KBM-7 (cell line): ENCODE measurements at regions not wholly inside any gene's neighbourhood (a gene's known extent, or its start where the extent isn't known, plus 50 kb on each side); places are given as distances from the start of the nearest gene placed in this dataset.

Experiments
- DNase-seq: peaks from one replicate; pipeline ENCODE4 v3.0.0-alpha.2; 2015
- in situ Hi-C: fragments of 300-500 bp; cut with MboI; formaldehyde crosslinking; loops from 2 replicates; pipeline ENCODE4 v1.14.3; 2020; ENCODE audit warnings: low sequenced_read_pairs, low pct_unique_long_range_greater_than_20kb, mixed read lengths

DNA sequence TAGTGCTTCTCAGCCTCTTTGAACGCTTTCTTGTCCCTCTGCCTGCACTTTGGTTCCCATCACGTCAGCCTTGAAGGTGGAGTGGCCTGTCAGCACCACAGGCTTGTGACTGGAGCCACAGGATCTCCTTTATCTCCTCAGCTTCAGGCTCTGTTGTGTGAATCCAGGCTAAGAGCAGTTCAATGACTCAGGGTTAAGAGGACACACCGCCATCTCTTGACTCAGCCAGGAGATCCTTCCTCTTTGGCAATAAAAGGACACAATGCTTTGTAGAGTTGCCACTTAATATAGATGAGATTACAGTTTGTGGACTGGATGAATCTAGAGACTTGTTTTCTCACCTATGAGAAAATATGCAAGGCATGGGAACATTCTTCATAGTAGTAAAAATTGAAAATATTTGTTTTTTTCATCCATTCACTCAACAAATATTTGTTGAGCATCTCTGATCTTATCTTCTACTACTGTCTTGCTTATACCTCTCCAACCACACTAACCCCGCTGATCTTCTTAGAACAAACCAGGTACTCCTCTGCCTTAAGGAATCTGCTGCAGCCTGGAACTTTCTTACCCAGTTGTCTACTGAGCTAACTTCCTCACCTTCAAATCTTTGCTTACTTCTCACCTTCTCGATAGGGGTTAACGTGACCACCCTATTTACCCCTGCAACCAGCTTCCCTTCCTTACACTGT lies 62.3 kb downstream of the UCHL1 start:
- DNase-seq = no peak
- in situ Hi-C loops = no loop called here

DNA sequence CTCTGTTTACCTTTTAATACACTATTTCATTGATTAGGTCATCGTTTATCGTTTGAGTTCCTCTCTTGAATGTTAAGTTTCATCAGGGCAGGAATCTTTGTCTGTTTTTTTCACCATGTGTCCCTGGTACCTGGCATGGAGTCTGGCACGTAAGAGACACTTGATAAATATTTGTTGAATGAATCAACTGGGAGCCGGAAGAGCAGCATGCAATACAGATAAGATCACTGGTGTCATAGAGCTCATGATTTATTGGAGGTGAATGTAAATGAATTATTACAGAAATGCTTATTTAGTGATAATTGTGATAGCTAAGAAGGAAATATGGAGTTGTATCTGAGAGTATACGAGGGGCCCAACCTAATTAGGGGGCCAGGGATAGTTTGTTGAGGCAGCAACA lies 62.8 kb downstream of the UCHL1 start:
- DNase-seq = no peak
- in situ Hi-C loops = no loop called here

DNA sequence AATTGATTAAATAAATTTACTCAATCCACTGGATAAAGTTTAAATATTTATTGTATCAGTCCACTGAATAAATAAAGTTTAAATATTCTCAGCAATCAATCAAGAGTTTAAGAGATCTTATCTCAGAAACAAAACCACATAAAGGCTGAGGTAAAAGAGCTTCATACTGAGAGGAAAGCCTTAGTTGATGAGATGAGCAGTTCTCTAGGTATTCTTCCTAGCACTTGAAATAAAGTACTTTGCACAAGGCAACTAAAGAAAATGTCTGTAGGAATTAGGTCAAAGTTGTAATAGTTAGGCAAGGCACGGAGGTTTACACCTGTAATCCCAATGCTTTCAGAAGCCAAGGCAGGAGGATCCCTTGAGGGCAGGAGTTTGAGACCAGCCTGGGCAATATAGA lies 63.5 kb downstream of the UCHL1 start:
- in situ Hi-C loops = no loop called here
- DNase-seq = no peak

DNA sequence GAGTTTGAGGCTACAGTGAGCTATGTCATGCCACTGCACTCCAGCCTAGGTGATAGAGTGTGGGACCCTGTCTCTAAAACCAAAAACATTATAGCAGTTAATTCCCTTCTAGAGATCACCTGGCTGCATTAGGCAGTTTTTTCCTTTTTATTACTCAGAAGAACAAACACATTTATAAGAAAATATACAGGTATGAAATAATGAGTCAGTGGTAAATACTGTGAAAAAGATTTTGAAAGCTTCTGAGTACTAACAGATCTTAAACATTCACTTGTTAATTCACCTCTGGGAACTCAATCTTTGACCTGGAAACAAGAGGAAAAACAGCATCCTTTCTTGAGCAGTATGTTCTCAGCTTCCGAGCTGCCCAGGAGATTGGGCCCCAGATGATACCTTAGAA lies 64.1 kb downstream of the UCHL1 start:
- DNase-seq = no peak
- in situ Hi-C loops = no loop called here

DNA sequence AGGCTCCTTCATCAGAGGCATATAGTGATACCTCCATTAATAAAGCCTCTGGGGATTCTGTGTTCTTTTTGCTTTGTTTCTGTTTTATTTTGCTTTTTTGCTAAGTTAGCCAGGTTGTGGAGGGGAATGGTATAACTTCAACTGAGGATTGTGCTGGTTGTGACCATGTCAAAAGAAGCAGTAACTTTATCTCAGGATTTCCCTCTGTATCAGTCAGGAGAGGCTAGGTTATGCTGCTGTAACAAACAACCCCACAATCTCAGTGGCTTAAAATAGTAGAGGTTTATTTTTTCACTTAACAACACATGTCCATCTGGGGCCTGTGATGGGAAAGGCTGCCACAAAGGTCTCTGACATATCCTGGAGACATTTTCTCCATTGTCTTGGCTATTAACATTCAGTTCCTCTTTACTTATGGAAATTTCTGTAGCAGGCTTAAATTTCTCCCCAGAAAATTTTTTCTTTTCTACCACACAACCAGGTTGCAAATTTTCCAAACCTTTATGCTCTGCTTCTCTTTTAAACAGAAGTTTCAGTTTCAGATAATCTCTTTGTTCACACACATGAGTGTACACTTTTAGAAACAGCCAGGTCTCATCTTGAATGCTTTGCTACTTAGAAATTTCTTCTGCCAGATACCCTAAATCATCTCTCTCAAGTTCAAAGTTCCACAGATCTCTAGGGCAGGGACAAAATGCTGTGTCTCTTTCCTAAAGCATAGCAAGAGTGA lies 64.7 kb downstream of the UCHL1 start:
- in situ Hi-C loops = no loop called here
- no peak for DNase-seq

DNA sequence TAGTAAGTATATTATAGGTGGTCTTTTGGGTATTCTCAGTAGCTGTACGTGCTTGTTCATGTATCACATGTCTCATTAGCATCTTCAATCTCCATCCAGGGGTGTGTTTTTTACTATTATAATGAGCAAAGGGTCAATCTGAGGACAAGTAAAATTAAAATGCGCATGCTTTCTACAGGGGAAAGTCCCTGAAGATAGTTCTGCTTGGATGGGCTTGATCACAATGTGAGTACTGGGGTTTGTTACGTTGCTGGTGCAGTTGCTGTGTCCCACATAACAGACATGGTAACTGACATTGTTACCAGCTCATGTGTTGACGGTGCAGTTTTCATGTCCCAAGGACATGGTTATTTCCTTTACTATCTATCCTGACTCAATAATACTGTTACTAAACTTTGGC lies 65.9 kb downstream of the UCHL1 start:
- DNase-seq = no peak
- in situ Hi-C loops = no loop called here

DNA sequence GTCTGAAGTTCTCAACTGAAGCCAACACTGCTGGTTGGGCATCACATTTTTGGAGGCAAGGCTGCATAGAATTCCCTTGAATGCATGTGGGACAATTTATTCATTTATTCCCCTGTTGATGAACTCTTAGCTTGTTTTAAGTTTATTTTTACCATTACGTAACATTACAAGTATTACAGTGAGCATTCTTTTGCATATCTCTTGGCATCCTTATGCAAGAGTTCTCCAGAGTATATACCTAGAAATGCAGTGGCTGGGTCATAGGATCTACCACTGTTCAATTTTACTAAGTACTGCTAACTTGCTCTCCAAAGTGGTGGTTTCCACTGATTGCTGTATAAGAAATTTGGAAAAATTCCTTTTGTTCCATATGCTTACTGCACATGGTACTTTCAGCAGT lies 66.5 kb downstream of the UCHL1 start:
- in situ Hi-C loops = no loop called here

DNA sequence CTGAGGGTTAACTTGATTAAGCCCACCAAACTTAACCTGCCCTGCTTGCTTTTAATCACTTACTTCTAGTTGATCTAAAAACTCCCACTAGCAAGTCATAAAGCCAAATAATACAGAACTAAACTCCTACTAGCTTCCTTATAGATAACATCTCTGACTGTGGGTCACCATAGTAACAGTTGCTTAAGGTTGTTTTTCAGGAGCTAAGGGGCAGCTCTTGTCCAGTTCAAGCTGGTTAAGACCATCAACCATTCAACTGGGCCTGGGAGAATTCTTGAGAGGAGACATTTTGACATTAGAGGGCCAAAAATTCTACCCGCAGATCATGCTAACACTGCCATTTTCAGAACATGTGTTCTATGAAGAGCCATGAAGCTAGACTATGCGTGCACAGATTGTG lies 67.0 kb downstream of the UCHL1 start:
- in situ Hi-C loops = no loop called here
- DNase-seq = peak; percentile 5

More for the DNA sequence above, 66.5 kb downstream of the UCHL1 start:
- no peak for DNase-seq

DNA sequence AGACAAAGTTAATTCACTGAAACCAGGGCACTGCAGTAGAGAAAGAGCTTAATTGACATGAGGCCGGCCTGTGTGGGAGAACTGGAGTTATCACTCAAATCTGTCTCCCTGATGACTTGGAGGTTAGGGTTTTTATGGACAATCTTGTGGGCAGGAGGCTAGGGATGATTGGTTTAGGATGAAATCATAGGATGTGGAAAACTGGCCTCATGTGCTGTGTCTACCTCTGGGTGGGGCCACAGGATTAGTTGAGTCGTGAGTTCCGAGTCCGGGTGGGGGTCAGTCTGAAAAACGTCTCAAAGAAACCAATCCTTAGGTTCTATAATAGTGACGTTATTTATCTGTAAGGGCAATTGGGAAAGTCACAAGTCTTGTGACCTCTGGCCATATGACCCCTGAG lies 68.1 kb downstream of the UCHL1 start:
- DNase-seq = no peak
- in situ Hi-C loops = no loop called here

DNA sequence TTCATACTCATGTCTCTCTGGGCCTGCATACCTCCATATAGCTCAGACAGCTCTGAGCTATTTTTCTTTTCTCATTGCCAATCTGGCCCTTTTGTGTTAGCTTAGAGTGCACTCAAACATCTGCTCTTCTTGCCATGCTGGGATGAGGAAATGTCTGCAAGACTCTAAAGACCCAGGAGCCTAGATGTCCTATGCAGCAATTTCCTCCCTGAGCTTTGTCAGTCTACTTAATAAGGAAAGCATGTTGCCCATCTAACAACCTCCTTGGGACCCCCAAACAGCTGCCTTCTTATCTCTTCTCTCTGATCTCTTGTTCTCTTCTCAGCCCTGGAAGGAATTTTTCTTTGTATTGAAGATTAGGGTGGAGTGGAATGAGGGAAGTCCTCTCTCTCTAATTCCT lies 69.2 kb downstream of the UCHL1 start:
- no peak for DNase-seq
- in situ Hi-C loops = no loop called here

DNA sequence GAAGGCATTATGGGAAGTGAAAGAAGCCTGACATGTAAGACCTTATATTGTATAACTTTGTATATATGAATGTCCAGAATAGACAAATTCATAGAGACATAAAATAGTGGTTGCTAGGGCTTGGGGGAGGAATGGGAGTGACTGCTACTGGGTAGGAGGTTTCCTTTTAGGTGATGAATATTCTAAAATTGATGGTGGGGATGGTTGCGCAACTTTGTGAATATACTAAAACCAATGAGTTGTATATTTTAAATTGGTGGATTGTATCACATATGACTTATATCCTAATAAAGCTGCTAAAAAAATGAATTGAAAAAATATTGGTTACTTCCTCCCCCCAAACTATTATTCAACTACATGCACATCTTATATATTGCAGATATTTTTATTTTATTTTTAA lies 70.0 kb downstream of the UCHL1 start:
- DNase-seq = no peak
- in situ Hi-C loops = no loop called here

DNA sequence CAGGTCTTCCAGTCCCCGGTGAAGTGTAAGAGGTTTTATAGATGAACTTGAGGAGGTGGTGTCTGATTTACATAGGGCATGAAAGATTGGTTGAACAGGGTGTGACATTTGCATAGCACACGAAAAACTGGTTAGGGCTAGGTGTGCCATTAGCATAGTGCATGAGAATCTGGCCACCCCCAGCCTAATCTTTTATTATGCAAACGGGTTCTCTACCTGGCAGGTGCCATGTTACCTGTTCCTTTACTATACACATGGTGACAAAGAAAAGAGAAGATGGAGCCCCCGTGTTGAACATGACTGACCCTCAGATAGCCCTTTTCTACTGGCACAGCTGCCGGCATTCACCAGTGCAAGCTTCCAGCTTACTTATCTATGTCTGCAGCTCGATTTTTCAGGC lies 71.0 kb downstream of the UCHL1 start:
- in situ Hi-C loops = no loop called here
- DNase-seq = no peak

DNA sequence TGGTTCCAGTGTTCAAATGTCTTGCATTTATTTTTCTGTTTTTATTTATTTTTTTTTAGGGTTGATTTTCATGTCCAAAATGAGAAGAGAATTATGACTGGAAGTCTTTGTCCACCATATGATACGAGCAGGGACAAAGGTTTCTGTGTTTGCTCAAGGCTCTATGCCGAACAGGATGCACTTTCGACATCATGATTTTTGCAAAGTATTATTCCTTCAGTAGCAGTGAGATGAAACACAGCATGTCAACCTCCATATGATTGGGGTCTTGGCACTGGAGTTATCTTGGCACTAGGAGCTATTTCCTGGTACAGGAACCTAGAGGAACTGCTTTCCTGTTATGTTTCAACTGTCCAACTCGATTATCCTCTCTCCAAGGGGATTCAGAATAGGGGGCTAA lies 72.6 kb downstream of the UCHL1 start:
- in situ Hi-C loops = no loop called here

DNA sequence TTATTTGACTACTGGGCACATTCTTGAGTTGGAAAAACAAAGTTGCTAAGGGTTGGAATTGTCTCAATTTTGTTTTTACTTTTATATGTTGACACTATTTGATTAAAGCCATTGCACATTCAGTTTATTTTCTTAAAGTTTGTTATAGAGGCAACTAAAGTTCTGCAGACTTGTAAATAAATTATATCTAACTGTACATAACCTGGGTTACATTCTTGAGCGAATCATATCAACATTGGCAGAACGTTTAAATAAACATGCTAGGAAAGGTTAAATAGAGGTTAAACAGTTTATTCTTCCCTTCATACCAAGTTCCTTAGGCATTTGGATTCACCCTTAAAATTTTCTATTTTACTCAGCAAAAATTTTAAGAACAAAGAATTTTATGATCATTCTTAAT lies 74.5 kb downstream of the UCHL1 start:
- DNase-seq = no peak

More for the DNA sequence above, 72.6 kb downstream of the UCHL1 start:
- no peak for DNase-seq

DNA sequence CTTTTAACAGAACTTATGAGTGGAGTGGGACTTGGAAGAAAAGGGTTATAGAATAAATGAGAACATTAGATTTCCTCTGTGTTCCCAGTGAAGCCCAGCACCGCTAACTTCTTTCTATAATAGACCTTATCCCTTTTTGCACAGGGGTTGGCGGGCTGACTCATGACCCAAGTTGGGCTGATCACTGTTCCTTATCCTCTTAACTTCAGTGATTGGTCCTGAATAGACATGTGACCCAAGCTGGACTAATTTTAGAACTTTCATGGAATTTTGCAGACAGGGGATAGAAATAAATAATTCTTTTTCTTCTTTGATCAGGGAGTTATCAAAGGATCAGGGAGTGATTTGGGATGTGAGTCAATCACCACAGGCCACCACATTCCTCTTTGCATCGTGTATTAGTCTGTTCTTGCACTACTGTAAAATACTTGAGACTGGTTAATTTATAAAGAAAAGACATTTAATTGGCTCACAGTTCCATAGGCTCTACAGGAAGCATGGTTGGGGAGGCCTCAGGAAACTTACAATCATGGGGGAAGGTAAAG lies 75.9 kb downstream of the UCHL1 start:
- in situ Hi-C loops = no loop called here
- no peak for DNase-seq

More for the DNA sequence above, 74.5 kb downstream of the UCHL1 start:
- in situ Hi-C loops = no loop called here

DNA sequence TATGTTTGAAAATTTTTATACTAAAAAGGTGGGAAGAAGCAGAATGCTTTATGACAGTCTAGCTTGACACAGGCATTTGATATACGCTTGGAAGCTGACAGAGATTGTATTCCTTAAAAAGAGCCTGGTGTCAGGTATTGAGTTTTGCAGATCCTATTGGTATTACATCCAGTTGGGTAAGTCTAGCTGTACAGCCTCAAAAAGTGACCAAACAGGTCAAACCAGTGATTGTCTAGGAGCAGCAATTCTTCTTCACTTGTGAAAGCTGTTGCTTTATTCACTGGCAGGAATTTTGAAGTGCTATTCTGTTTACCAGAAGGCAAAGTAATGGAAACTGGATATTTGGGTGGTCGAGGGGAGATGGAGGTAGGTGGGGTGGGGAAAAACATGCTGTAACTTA lies 77.5 kb downstream of the UCHL1 start:
- in situ Hi-C loops = no loop called here
- DNase-seq = no peak

DNA sequence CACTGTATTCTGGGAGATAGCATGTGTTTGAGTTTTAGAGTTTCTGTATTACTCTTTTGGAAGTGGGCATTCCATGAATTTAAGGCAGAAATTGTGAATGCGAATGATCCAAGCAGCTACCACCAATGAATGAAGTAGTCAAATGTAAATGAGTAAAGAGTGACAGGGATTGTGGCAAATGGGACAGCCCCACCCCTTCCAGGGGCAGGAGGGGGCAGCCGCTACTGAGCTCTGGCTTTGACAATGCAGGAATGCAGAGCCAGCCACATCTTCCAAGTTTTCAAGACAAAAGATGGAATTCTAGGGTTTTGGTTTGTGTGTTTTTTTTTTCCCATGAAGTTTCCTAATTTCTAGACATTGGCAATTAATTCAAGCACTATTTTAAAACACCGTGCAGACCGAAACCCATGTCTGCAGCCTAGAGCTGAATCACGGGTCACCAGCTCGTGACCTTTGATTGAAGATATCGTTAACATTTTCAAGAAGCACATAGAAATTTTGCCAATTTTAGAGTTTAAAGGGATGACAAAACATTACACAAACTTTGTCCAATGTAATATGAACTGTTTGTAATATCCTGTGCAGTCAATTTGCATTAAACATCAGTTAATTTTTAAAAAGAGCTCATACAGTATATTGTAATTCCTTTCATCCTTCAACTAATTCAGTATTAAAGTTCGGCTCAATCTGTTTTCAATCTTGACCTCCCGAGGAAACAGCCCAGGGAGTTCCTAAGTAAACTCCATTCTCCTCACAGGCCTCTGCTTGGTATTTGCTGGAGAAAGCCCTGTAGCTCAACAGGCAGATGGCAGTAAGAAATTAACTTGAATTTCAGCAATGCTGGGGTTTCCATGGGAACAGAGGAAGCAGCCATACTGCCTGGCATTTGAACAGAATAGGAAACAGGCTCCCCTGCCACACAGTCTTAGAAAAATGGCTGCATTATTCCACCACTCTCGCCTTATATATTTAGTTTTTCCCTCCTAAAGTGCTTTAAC lies 83.4 kb downstream of the UCHL1 start:
- in situ Hi-C loops = no loop called here
- DNase-seq = no peak

DNA sequence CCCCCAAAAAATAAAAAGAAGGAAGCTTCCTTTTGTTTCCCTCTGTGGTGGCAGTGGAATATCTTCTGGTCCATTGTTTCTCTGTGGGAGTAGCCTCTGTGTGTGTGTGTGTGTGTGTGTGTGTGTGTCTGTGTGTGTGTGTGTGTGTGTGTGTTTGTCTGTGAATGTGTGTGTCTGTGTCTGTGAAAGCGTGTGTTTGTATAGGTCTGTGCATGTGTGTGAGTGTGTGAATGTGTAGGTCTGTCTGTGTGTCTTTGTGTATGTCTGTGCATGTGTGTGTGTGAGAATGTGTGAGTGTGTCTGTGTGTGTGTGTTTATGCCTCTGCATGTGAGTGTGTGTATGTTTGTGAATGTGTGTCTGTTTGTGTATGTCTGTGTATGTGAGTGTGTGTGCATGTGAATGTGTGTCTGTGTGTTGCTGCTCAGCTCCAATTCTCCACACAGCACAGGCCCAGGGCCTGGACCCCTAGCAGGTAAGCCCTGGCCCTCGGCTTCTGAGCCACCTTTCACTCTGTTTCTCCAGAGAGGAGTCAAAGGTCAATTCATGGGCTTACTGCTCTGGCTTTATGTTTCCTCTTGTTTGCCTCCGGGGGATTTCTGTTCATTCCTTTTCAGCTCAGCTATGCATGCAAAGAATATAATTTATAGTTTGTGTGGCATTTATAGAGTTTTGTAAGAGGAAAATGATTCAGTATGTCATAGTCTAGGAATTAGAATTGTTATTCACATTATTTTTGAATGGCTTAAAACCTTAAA lies 89.8 kb downstream of the UCHL1 start:
- no peak for DNase-seq
- in situ Hi-C loops = no loop called here

DNA sequence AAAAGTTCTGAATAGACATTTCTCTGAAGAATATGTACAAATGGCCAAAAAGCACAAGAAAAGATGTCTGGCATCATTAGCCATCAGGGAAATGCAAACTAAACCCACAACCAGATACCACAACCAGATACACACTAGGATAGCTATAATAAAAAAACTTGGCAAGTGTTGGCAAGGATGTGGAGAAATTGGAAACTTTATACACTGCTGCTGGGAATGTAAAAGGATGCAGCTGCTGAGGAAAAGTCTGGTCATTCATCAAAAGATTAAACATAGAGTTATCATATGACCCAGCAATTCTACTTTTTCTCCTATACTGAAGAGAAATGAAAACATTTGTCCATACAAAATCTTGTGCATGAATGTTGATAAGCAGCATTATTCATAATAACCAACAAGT lies 92.3 kb downstream of the UCHL1 start:
- DNase-seq = no peak
- in situ Hi-C loops = no loop called here
